Colonic mucosa (tissue), 4 donors: ENCODE measurements at regions not wholly inside any gene's neighbourhood (a gene's known extent, or its start where the extent isn't known, plus 50 kb on each side); places are given as distances from the start of the nearest gene placed in this dataset.

ENCODE experiments used
- DNase-seq: peaks from one replicate; pipeline ENCODE4 v3.0.0-alpha.2; 2020
- H3K27ac ChIP-seq: fragments of 200-600 bp; one replicate; pipeline ENCODE4 v1.8.0; 2021
- H3K27me3 ChIP-seq: fragments of 200-600 bp; one replicate; pipeline ENCODE4 v1.8.0; 2021
- H3K36me3 ChIP-seq: fragments of 200-600 bp; one replicate; pipeline ENCODE4 v1.8.0; 2021
- H3K4me1 ChIP-seq: fragments of 200-600 bp; one replicate; pipeline ENCODE4 v1.8.0; 2021; ENCODE audit warnings: mild to moderate bottlenecking
- H3K4me3 ChIP-seq: fragments of 200-600 bp; one replicate; pipeline ENCODE4 v1.8.0; 2021
- H3K9ac ChIP-seq, 2 donors: one replicate each; pipeline ENCODE4 v1.7.0; 2013; ENCODE audit warnings: control low read depth in 2 of 2, low read depth in 2 of 2, low read length in 2 of 2
- H3K9me3 ChIP-seq: fragments of 200-600 bp; one replicate; pipeline ENCODE4 v1.8.0; 2021
- CTCF ChIP-seq: fragments of 200-600 bp; IDR thresholded peaks from one replicate; pipeline ENCODE4 v1.8.0; 2022; ENCODE audit warnings: antibody characterized with exemption, mild to moderate bottlenecking
- intact Hi-C: fragments of 100-400 bp; cut with DNase I; formaldehyde crosslinking; loops from one replicate; pipeline ENCODE4 v1.14.1; 2022
- donor health status: healthy.
- donor health status: DM: no; HTN: no; CAD: no.
- donor health status: DM: no; HTN: no; CAD: no.

GRCh38 chr4:31041853-31042252, 321.7 kb downstream of the PCDH7 start:
- H3K27ac ChIP-seq: no peak overlapping the region
- TF ChIP-seq CTCF: no peak

GRCh38 chr4:31043382-31044062, 323.4 kb downstream of the PCDH7 start:
- H3K4me3 ChIP-seq: no peak overlapping the region
- no peak for DNase-seq
- H3K9me3 ChIP-seq: no peaks in the 10 kb centered on the region
- no peaks in the 10 kb centered on the region for H3K4me1 ChIP-seq
- no peaks in the 10 kb centered on the region for H3K36me3 ChIP-seq
- intact Hi-C loops: no loop called here
- no peak for TF ChIP-seq CTCF
- H3K27me3 ChIP-seq: no peaks in the 10 kb centered on the region
- no peak overlapping the region for H3K9ac ChIP-seq
- H3K27ac ChIP-seq: no peak overlapping the region

More at GRCh38 chr4:31041853-31042252, 321.7 kb downstream of the PCDH7 start:
- H3K4me3 ChIP-seq: no peak overlapping the region
- DNase-seq: no peak
- no peak overlapping the region for H3K9ac ChIP-seq
- H3K4me1 ChIP-seq: no peaks in the 10 kb centered on the region
- intact Hi-C loops: no loop called here
- no peaks in the 10 kb centered on the region for H3K9me3 ChIP-seq
- no peaks in the 10 kb centered on the region for H3K27me3 ChIP-seq
- H3K36me3 ChIP-seq: no peaks in the 10 kb centered on the region

- H3K27me3 ChIP-seq: no peaks in the 10 kb centered on the region
- H3K36me3 ChIP-seq: no peaks in the 10 kb centered on the region
- H3K9ac ChIP-seq: no peak overlapping the region
- H3K4me1 ChIP-seq: no peaks in the 10 kb centered on the region
- no peak overlapping the region for H3K27ac ChIP-seq
- no peak overlapping the region for H3K4me3 ChIP-seq
- no peak for DNase-seq
- H3K9me3 ChIP-seq: no peaks in the 10 kb centered on the region
- intact Hi-C loops: no loop called here
- no peak for TF ChIP-seq CTCF
These were observed 325.0 kb downstream of the PCDH7 start for GRCh38 chr4:31045151-31045550.

- Histone ChIP-seq H3K27me3 (no peaks in the 10 kb centered on the region), H3K4me3 (no peak overlapping the region), H3K4me1 (no peaks in the 10 kb centered on the region), H3K36me3 (no peaks in the 10 kb centered on the region), H3K9ac (no peak overlapping the region), H3K9me3 (no peaks in the 10 kb centered on the region), H3K27ac (no peak overlapping the region)
- peak; percentile 53 for TF ChIP-seq CTCF
- intact Hi-C loops: no loop called here
- no peak for DNase-seq
These were observed 325.7 kb downstream of the PCDH7 start for GRCh38 chr4:31045724-31046318.

- no peaks in the 10 kb centered on the region for H3K27me3 ChIP-seq
- TF ChIP-seq CTCF: no peak
- no peaks in the 10 kb centered on the region for H3K9me3 ChIP-seq
- no peaks in the 10 kb centered on the region for H3K36me3 ChIP-seq
- no peak overlapping the region for H3K4me3 ChIP-seq
- H3K9ac ChIP-seq: no peak overlapping the region
- DNase-seq: no peak
- intact Hi-C loops: no loop called here
- no peak overlapping the region for H3K27ac ChIP-seq
- H3K4me1 ChIP-seq: no peaks in the 10 kb centered on the region
These were observed 331.0 kb downstream of the PCDH7 start for GRCh38 chr4:31051151-31051550.
